ENCODE measurements at regions not wholly inside any gene's neighbourhood (a gene's known extent, or its start where the extent isn't known, plus 50 kb on each side); places are given as distances from the start of the nearest gene placed in this dataset.

DNA sequence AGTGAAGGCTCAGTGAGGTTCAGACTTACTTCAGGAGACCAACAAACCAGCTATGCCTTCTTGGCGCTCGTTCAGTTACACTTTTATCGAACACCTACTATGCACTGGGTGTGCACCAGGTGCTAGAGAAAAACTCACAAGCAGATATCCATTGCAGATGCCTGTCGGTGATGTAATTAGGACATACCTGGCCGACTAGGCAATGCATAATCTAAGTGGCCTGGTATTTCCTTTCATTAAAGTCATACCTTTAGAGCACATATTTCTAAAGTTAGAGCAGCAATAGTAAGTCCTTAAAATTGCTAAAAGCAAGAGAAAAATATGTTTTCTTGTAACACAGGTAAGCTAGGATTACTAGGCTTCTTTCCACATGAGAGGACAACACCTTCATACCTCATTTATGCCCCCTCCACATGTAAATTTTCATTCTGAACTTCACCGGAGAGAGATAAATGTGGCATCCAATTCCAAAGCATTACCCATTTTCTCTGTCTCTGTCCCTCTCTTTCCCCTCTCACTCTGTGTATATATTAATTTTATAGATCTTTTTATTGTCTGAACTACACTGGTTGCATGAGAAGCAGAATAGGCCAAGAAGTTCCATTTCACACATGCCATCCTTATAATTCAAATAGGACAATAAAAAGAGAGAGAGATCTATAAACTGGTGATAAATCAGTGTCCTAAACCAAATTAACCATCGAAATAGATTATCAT lies 242.2 kb downstream of the SPTSSA start:
- Histone ChIP-seq H3K27ac (ENCODE audit: low read length, poor library complexity, severe bottlenecking) (no peak overlapping the region), H3K4me2 (ENCODE audit: low read length, poor library complexity, severe bottlenecking) (no peak overlapping the region), H3K4me3 (ENCODE audit: insufficient read depth in 1 of 2, low read depth in 1 of 2, low read length in 2 of 2) (no peak overlapping the region), H3K23ac (ENCODE audit: low read length in 2 of 2) (no peak overlapping the region), H3K4ac (ENCODE audit: low read depth in 1 of 2, low read length in 2 of 2) (no peak overlapping the region), H3K4me1 (ENCODE audit: control insufficient read depth, insufficient read depth, low read depth, low read length) (no peaks in the 10 kb centered on the region), H2BK120ac (ENCODE audit: low read depth, low read length) (no peak overlapping the region), H3K18ac (ENCODE audit: low read depth in 1 of 2, low read length in 2 of 2) (no peak overlapping the region), H3K79me1 (replicated peaks; ENCODE audit: low read length, poor library complexity, severe bottlenecking) (no peaks in the 10 kb centered on the region), H2AFZ (ENCODE audit: low read depth, low read length) (no peak overlapping the region), H4K91ac (ENCODE audit: low read length) (no peak overlapping the region), H3K9me3 (ENCODE audit: control insufficient read depth, low read length) (no peaks in the 10 kb centered on the region), H3K14ac (ENCODE audit: low read length in 2 of 2) (no peak overlapping the region), H2BK12ac (ENCODE audit: low read length in 2 of 2) (no peak overlapping the region), H4K8ac (ENCODE audit: low read length) (no peak overlapping the region), H3K27me3 (ENCODE audit: control insufficient read depth in 1 of 2, insufficient read depth in 1 of 2, low read length in 2 of 2) (peaks cover 0 to 5% of the 10 kb centered on the region in 2 experiments), H2AK5ac (ENCODE audit: low read length, severe bottlenecking) (no peak overlapping the region), H2BK5ac (ENCODE audit: low read depth, low read length, poor library complexity, severe bottlenecking) (no peak overlapping the region), H3K36me3 (ENCODE audit: control insufficient read depth in 1 of 2, insufficient read depth in 2 of 2, low read depth in 1 of 2, low read length in 2 of 2) (no peaks in the 10 kb centered on the region), H2BK15ac (ENCODE audit: low read depth, poor library complexity, severe bottlenecking) (no peak overlapping the region), H3K9ac (ENCODE audit: low read length) (no peak overlapping the region)
- WGBS, result 87% methylated on average over 5 of the region's 7 CpGs
- no peak for DNase-seq

DNA sequence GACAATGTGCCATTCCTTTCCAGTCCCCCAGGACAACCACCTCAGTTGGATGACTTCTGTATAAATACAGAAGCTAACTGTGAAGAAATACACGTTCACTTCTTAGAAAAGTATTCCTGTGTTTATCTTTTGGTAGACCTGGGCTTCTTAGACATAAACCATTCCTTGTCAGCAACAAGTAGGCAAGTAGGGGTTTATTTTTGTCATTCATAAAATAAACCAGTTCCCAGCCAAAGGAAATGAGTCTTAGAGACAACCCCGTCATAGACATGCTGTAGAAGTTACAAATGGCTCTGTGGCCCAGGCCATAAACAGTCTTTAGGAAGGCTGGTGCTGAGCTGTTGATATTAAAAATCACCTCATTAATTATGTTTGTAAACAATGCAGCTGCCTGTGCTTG lies 243.2 kb downstream of the SPTSSA start:
- Histone ChIP-seq H4K8ac (ENCODE audit: low read length) (no peak overlapping the region), H3K14ac (ENCODE audit: low read length in 2 of 2) (no peak overlapping the region), H3K18ac (ENCODE audit: low read depth in 1 of 2, low read length in 2 of 2) (no peak overlapping the region), H3K4ac (ENCODE audit: low read depth in 1 of 2, low read length in 2 of 2) (no peak overlapping the region), H4K91ac (ENCODE audit: low read length) (no peak overlapping the region), H3K23ac (ENCODE audit: low read length in 2 of 2) (no peak overlapping the region), H3K27me3 (ENCODE audit: control insufficient read depth in 1 of 2, insufficient read depth in 1 of 2, low read length in 2 of 2) (peaks cover 0 to 5% of the 10 kb centered on the region in 2 experiments), H3K4me3 (ENCODE audit: insufficient read depth in 1 of 2, low read depth in 1 of 2, low read length in 2 of 2) (no peak overlapping the region), H2AFZ (ENCODE audit: low read depth, low read length) (no peak overlapping the region), H2BK12ac (ENCODE audit: low read length in 2 of 2) (no peak overlapping the region), H3K79me1 (replicated peaks; ENCODE audit: low read length, poor library complexity, severe bottlenecking) (no peaks in the 10 kb centered on the region), H2BK5ac (ENCODE audit: low read depth, low read length, poor library complexity, severe bottlenecking) (no peak overlapping the region), H2AK5ac (ENCODE audit: low read length, severe bottlenecking) (no peak overlapping the region), H3K4me2 (ENCODE audit: low read length, poor library complexity, severe bottlenecking) (no peak overlapping the region), H3K4me1 (ENCODE audit: control insufficient read depth, insufficient read depth, low read depth, low read length) (no peaks in the 10 kb centered on the region), H3K9me3 (ENCODE audit: control insufficient read depth, low read length) (no peaks in the 10 kb centered on the region), H2BK120ac (ENCODE audit: low read depth, low read length) (no peak overlapping the region), H3K36me3 (ENCODE audit: control insufficient read depth in 1 of 2, insufficient read depth in 2 of 2, low read depth in 1 of 2, low read length in 2 of 2) (no peaks in the 10 kb centered on the region), H3K9ac (ENCODE audit: low read length) (no peak overlapping the region), H3K27ac (ENCODE audit: low read length, poor library complexity, severe bottlenecking) (no peak overlapping the region), H2BK15ac (ENCODE audit: low read depth, poor library complexity, severe bottlenecking) (no peak overlapping the region)
- DNase-seq, result peak; percentile 59
- 17% methylated on average over 1 of the region's 2 CpGs for WGBS

DNA sequence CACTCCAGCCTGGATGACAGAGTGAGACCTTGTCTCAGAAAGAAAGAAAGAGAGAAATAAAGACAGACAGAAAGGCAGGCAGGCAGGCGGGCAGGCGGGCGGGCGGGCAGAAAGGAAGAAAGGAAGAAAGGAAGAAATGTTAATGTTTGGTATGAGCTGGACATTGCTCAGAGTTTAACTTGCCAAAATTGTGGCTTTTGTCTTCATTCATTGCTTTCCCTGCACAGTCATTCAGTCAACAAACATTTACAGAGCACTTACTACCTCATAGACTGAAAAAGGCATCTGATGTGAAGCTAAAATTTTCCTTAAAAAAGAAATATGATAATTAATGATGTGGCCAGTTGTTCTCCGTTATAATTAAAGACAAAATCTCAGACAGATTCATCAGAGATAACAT lies 247.1 kb downstream of the SPTSSA start:
- no peaks in the 10 kb centered on the region for H3K36me3 ChIP-seq (ENCODE audit: control insufficient read depth in 1 of 2, insufficient read depth in 2 of 2, low read depth in 1 of 2, low read length in 2 of 2)
- no peaks in the 10 kb centered on the region for H3K9me3 ChIP-seq (ENCODE audit: control insufficient read depth, low read length)
- no peaks in the 10 kb centered on the region for H3K79me1 ChIP-seq (replicated peaks; ENCODE audit: low read length, poor library complexity, severe bottlenecking)
- no peak for DNase-seq
- H3K23ac ChIP-seq (ENCODE audit: low read length in 2 of 2), result no peak overlapping the region
- H3K4me1 ChIP-seq (ENCODE audit: control insufficient read depth, insufficient read depth, low read depth, low read length), result peaks cover 1% of the 10 kb centered on the region
- no peak overlapping the region for H3K18ac ChIP-seq (ENCODE audit: low read depth in 1 of 2, low read length in 2 of 2)
- H3K9ac ChIP-seq (ENCODE audit: low read length), result no peak overlapping the region
- H2AK5ac ChIP-seq (ENCODE audit: low read length, severe bottlenecking), result no peak overlapping the region
- no peak overlapping the region for H4K8ac ChIP-seq (ENCODE audit: low read length)
- no peak overlapping the region for H3K14ac ChIP-seq (ENCODE audit: low read length in 2 of 2)
- peaks cover 0 to 4% of the 10 kb centered on the region in 2 experiments for H3K27me3 ChIP-seq (ENCODE audit: control insufficient read depth in 1 of 2, insufficient read depth in 1 of 2, low read length in 2 of 2)
- no peak overlapping the region for H2BK12ac ChIP-seq (ENCODE audit: low read length in 2 of 2)
- no peak overlapping the region for H3K27ac ChIP-seq (ENCODE audit: low read length, poor library complexity, severe bottlenecking)
- H4K91ac ChIP-seq (ENCODE audit: low read length), result no peak overlapping the region
- no peak overlapping the region for H3K4ac ChIP-seq (ENCODE audit: low read depth in 1 of 2, low read length in 2 of 2)
- no peak overlapping the region for H2BK120ac ChIP-seq (ENCODE audit: low read depth, low read length)
- no peak overlapping the region for H2AFZ ChIP-seq (ENCODE audit: low read depth, low read length)
- H2BK5ac ChIP-seq (ENCODE audit: low read depth, low read length, poor library complexity, severe bottlenecking), result no peak overlapping the region
- no peak overlapping the region for H3K4me2 ChIP-seq (ENCODE audit: low read length, poor library complexity, severe bottlenecking)
- H2BK15ac ChIP-seq (ENCODE audit: low read depth, poor library complexity, severe bottlenecking), result no peak overlapping the region
- no peak overlapping the region for H3K4me3 ChIP-seq (ENCODE audit: insufficient read depth in 1 of 2, low read depth in 1 of 2, low read length in 2 of 2)
- WGBS, result 100% methylated on average over 3 of the region's 5 CpGs

DNA sequence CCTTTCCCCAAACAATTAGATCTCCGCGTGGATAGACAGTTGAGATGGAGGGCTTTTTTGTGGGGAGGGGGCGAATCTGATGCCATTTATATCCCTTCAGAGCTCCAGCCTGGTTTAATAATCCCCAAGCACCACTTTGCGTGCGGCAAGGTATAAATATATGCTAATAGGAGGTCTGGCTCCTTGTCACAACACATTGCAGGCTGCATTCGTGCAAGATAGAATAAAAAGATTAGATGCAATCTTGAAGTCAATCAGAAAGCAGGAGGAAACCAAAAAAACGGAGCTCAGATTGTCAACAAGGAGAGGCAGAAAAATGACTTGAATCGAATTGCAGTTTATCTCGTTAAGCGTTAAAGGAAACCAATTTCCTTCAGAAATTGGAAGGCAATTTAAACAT lies 248.7 kb downstream of the SPTSSA start:
- H2BK15ac ChIP-seq (ENCODE audit: low read depth, poor library complexity, severe bottlenecking), result no peak overlapping the region
- H2BK12ac ChIP-seq (ENCODE audit: low read length in 2 of 2), result no peak overlapping the region
- no peak overlapping the region for H3K4me2 ChIP-seq (ENCODE audit: low read length, poor library complexity, severe bottlenecking)
- H2BK5ac ChIP-seq (ENCODE audit: low read depth, low read length, poor library complexity, severe bottlenecking), result no peak overlapping the region
- peaks cover 0 to 4% of the 10 kb centered on the region in 2 experiments for H3K27me3 ChIP-seq (ENCODE audit: control insufficient read depth in 1 of 2, insufficient read depth in 1 of 2, low read length in 2 of 2)
- no peak overlapping the region for H2AK5ac ChIP-seq (ENCODE audit: low read length, severe bottlenecking)
- DNase-seq, result no peak
- 87% methylated on average over 7 of the region's 10 CpGs for WGBS
- H2AFZ ChIP-seq (ENCODE audit: low read depth, low read length), result no peak overlapping the region
- H3K36me3 ChIP-seq (ENCODE audit: control insufficient read depth in 1 of 2, insufficient read depth in 2 of 2, low read depth in 1 of 2, low read length in 2 of 2), result no peaks in the 10 kb centered on the region
- no peak overlapping the region for H3K23ac ChIP-seq (ENCODE audit: low read length in 2 of 2)
- H3K79me1 ChIP-seq (replicated peaks; ENCODE audit: low read length, poor library complexity, severe bottlenecking), result no peaks in the 10 kb centered on the region
- no peak overlapping the region for H4K91ac ChIP-seq (ENCODE audit: low read length)
- peaks cover 1% of the 10 kb centered on the region for H3K4me1 ChIP-seq (ENCODE audit: control insufficient read depth, insufficient read depth, low read depth, low read length)
- no peak overlapping the region for H3K14ac ChIP-seq (ENCODE audit: low read length in 2 of 2)
- no peak overlapping the region for H2BK120ac ChIP-seq (ENCODE audit: low read depth, low read length)
- H3K4ac ChIP-seq (ENCODE audit: low read depth in 1 of 2, low read length in 2 of 2), result no peak overlapping the region
- no peak overlapping the region for H3K9ac ChIP-seq (ENCODE audit: low read length)
- H3K18ac ChIP-seq (ENCODE audit: low read depth in 1 of 2, low read length in 2 of 2), result no peak overlapping the region
- no peaks in the 10 kb centered on the region for H3K9me3 ChIP-seq (ENCODE audit: control insufficient read depth, low read length)
- H3K4me3 ChIP-seq (ENCODE audit: insufficient read depth in 1 of 2, low read depth in 1 of 2, low read length in 2 of 2), result no peak overlapping the region
- no peak overlapping the region for H3K27ac ChIP-seq (ENCODE audit: low read length, poor library complexity, severe bottlenecking)
- no peak overlapping the region for H4K8ac ChIP-seq (ENCODE audit: low read length)

Data from mesenchymal stem cell (in vitro differentiated cells and primary cell).